Subcutaneous abdominal adipose tissue (tissue), 5 donors: ENCODE measurements at regions not wholly inside any gene's neighbourhood (a gene's known extent, or its start where the extent isn't known, plus 50 kb on each side); places are given as distances from the start of the nearest gene placed in this dataset.

Source experiments
- H3K27ac ChIP-seq: one replicate; pipeline ENCODE4 v1.7.0; 2013; ENCODE audit warnings: low read depth, mild to moderate bottlenecking, inconsistent platforms, low read length, moderate library complexity
- H3K27me3 ChIP-seq, 5 donors: one replicate each; pipeline ENCODE4 v1.7.0; 2013; ENCODE audit warnings: low read length in 5 of 5, inconsistent platforms in 1 of 5; ENCODE audit not compliant: control insufficient read depth in 5 of 5, insufficient read depth in 4 of 5
- H3K36me3 ChIP-seq, 5 donors: one replicate each; pipeline ENCODE4 v1.7.0; 2013; ENCODE audit warnings: low read length in 5 of 5; ENCODE audit not compliant: control insufficient read depth in 5 of 5, insufficient read depth in 5 of 5
- H3K4me1 ChIP-seq, 5 donors: one replicate each; pipeline ENCODE4 v1.7.0; 2013; ENCODE audit warnings: low read length in 5 of 5, mild to moderate bottlenecking in 3 of 5, moderate library complexity in 1 of 5; ENCODE audit not compliant: control insufficient read depth in 5 of 5, insufficient read depth in 5 of 5
- H3K4me3 ChIP-seq, 5 donors: one replicate each; pipeline ENCODE4 v1.7.0; 2013; ENCODE audit warnings: low read length in 5 of 5, low read depth in 1 of 5
- H3K9ac ChIP-seq, 5 donors: one replicate each; pipeline ENCODE4 v1.7.0; 2013; ENCODE audit warnings: low read length in 5 of 5, mild to moderate bottlenecking in 4 of 5, moderate library complexity in 3 of 5
- H3K9me3 ChIP-seq, 5 donors: one replicate each; pipeline ENCODE4 v1.7.0; 2013; ENCODE audit warnings: low read length in 5 of 5; ENCODE audit not compliant: control insufficient read depth in 5 of 5
- donor health status: healthy.
- donor health status: healthy.
- donor health status: healthy.
- donor health status: healthy.
- donor health status: healthy.

DNA sequence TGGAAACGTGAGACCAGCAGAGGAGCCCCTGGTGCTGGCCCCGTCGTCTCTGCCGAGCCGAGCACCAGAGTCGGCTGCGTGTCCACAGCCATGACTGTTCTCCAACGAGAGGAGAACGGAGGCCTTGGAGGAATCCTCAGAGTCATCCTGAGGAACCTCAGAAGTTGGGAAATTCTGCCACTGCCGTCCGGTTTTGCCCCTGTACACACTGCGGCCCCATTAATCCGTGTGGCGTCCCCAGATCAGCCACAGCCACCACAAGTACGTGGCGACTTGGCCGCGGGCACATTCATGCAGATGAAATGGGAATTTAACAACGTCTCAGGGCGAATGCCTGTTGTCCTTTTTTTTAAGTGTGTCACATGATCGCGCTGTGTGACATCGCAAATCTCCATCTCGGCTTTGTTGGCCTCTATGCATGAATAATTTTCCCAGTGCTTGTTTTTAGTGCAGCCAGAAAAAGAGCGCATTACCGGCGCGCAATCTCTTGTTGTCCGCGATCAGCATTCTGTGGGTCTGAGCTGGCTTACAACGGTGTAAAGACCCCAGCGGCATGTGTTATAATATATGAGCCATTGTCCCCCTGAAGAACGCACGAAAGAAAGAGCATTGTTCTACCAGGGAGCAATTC, 323.0 kb upstream of the IRX4 start:
- H3K4me3 ChIP-seq = no peak overlapping the region
- no peaks in the 10 kb centered on the region for H3K4me1 ChIP-seq
- H3K9me3 ChIP-seq = no peaks in the 10 kb centered on the region
- no peaks in the 10 kb centered on the region for H3K36me3 ChIP-seq
- peaks cover 0 to 7% (median 5%) of the 10 kb centered on the region in 5 donors for H3K27me3 ChIP-seq
- no peak overlapping the region for H3K9ac ChIP-seq
- no peak overlapping the region for H3K27ac ChIP-seq

DNA sequence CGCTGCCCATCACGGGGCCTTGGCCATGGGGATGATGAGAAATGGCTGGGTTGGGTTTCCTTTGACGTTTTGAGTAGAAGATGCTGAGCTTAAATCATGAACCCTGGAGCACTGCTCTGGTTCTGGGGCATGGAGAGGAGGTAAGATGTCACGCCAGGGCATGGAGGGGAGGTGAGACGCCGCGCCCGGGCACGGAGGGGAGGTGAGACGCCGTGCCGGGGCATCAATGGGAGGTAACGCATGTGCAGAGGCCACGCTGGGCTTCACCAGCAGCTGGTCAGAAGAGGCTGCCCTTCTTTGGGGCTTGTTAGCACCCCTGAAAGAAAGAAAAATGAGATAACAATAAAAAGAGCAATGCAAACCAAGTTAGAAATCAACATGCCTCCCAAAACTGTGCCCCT, 322.5 kb upstream of the IRX4 start:
- Histone ChIP-seq H3K9me3 (no peaks in the 10 kb centered on the region), H3K4me3 (no peak overlapping the region), H3K36me3 (no peaks in the 10 kb centered on the region), H3K9ac (no peak overlapping the region), H3K4me1 (no peaks in the 10 kb centered on the region), H3K27me3 (peaks cover 0 to 8% (median 6%) of the 10 kb centered on the region in 5 donors), H3K27ac (no peak overlapping the region)

DNA sequence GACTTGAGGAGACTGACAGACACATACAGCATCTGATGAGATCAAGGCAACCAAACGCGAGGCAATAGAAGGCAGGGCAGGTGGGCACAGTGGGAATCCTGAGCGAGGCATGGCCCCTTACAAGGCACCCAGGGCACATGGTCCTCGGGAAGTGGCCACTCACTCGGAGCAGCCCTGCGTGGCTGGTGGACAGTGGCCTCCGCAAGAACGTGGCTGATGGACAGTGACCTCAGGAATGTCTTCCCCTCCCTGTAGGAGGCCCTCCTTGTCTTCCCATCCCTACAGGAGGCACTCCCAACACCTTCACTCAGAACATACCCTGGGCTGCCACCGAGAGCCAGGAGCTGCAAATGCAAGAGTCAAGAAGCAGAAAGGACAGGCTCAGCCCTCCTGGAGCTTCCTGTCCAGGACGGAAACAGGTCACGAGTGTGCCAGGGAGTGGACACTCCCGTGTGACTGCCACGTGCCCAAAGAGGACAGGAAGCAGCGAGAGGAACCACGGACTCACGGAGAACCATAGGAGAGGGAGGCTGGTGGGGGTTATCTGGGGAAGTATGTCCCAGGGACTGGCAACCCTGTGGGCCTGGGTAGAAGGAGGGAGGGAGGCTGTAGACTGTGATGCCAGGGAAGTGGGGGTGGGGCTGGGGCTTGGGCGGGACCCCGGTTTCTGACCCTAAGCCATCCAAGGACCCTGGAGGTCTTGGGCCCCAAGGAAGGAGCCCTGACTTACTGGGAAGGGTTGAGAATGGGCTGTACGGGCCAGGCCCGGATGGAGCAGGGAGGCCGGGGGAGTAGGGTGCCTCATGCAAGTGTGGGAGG, 321.9 kb upstream of the IRX4 start:
- Histone ChIP-seq H3K36me3 (no peaks in the 10 kb centered on the region), H3K4me3 (no peak overlapping the region), H3K4me1 (no peaks in the 10 kb centered on the region), H3K27ac (no peak overlapping the region), H3K27me3 (peaks cover 0 to 12% (median 7%) of the 10 kb centered on the region in 5 donors), H3K9me3 (no peaks in the 10 kb centered on the region), H3K9ac (no peak overlapping the region)

DNA sequence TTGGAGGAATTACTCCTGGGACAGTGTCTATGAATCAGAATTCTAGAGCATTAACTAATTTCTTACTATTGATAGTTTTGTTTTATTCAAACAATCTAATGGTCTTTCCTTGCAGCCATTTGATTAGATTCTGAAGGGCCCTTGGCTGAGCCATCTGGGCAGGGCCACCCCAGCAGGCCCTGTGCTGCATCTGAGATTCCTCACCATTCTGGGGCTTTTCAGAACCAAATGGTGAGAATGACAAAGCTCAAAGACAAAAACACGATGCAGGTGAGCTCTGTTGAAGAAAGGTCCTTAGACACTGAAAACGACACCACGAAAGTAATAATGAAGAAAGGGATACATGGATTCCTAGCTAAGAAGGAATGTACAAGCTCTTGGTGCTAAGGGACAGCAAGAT, 321.0 kb upstream of the IRX4 start:
- H3K9me3 ChIP-seq = no peaks in the 10 kb centered on the region
- no peak overlapping the region for H3K27ac ChIP-seq
- H3K9ac ChIP-seq = no peak overlapping the region
- H3K36me3 ChIP-seq = no peaks in the 10 kb centered on the region
- peaks cover 0 to 12% (median 7%) of the 10 kb centered on the region in 5 donors for H3K27me3 ChIP-seq
- H3K4me1 ChIP-seq = no peaks in the 10 kb centered on the region
- no peak overlapping the region for H3K4me3 ChIP-seq

DNA sequence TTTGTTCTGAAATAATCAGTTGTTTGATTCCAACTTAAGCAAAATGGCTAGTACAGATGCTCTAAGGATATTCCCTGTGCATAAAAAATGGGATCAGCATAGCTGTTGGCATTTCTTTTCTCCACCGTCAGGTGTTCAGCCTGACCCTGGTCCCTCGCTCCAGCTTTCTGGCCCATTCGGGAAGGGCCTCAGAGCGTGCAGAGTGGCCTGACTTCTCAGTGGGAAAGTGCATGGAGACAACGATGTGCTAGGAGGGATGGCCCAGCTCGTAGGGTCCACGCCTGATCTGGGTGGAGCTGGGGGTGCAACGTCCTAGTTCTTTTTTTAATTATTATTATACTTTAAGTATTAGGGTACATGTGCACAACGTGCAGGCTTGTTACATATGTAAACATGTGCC, 319.1 kb upstream of the IRX4 start:
- no peaks in the 10 kb centered on the region for H3K4me1 ChIP-seq
- H3K27me3 ChIP-seq = peaks cover 0 to 6% (median 3%) of the 10 kb centered on the region in 5 donors
- H3K9me3 ChIP-seq = no peaks in the 10 kb centered on the region
- no peaks in the 10 kb centered on the region for H3K36me3 ChIP-seq
- no peak overlapping the region for H3K4me3 ChIP-seq
- no peak overlapping the region for H3K27ac ChIP-seq
- no peak overlapping the region for H3K9ac ChIP-seq

DNA sequence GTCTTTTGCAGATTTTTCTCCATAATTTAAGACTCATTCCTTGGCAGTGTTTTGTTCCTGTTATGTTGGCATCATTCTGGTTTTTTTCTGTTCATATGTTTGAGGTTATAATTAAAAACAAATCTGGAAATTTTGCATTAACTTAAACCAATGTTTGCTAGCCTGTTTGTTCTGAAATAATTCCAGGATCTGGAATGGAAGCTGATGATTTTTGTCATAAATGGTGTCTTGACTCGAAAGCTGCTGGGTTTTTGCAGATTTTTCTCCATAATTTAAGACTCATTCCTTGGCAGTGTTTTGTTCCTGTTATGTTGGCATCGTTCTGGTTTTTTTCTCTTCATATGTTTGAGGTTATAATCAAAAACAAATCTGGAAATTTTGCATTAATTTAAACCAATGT, 318.7 kb upstream of the IRX4 start:
- no peaks in the 10 kb centered on the region for H3K4me1 ChIP-seq
- H3K4me3 ChIP-seq = no peak overlapping the region
- no peaks in the 10 kb centered on the region for H3K36me3 ChIP-seq
- peaks cover 0 to 8% (median 3%) of the 10 kb centered on the region in 5 donors for H3K27me3 ChIP-seq
- peaks cover 0 to under 1% (median 0%) of the 10 kb centered on the region in 5 donors for H3K9me3 ChIP-seq
- H3K27ac ChIP-seq = no peak overlapping the region
- no peak overlapping the region for H3K9ac ChIP-seq

DNA sequence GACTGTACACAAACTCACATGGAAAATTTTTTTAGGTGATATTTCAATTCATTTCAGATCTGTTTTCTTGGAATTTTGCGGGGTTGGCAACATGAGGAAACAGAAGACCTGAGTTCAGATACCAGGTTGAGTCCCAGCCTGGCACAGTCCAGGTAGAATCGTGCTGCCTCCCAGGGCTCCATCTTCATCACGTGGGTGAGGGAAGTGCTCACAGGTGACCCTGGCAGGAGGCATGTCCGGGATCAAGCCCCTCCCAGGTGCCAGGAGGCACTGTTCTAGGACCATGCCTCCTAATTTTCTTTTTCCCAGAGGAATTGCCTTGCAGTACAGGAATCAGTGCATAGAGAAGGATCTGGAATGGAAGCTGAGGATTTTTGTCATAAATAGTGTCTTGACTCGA, 318.3 kb upstream of the IRX4 start:
- no peak overlapping the region for H3K27ac ChIP-seq
- H3K9me3 ChIP-seq = peaks cover 0 to 3% (median 0%) of the 10 kb centered on the region in 5 donors
- H3K36me3 ChIP-seq = no peaks in the 10 kb centered on the region
- no peak overlapping the region for H3K4me3 ChIP-seq
- H3K4me1 ChIP-seq = no peaks in the 10 kb centered on the region
- no peak overlapping the region for H3K9ac ChIP-seq
- H3K27me3 ChIP-seq = peaks cover 0 to 9% (median 3%) of the 10 kb centered on the region in 5 donors

DNA sequence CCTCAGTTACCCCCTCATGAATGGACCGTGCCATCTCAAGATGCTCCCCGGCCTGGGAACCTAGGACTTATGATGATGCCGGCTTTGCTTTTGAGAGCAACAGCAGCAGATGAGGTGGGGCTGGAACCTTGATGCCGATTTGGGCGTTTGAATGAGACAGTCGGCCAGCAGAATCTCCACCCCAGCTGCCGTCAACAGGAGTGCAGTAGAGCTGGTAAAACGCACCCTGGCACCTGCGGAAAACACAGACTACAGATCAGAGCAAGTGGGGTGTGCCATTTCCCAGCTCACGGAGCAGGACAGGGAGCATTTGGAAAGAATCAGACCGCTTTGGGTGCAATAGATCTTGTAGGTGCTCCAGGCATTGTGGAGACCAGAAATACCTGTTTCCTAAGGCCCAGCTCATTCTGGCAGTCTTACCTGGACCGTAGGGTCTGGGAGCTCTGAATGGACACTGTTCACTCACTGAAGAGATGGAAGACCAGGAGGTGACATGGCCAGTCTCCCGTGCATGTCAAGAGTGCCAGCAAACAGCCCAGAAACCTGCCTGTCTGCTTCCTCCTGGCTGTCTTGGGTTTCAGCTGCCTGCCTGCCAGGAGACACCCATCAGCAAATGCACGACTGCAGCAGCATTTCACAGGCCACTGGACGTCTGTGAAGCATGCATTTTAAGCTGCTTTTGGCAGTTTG, 317.7 kb upstream of the IRX4 start:
- Histone ChIP-seq H3K36me3 (no peaks in the 10 kb centered on the region), H3K9me3 (peaks cover 2 to 9% (median 4%) of the 10 kb centered on the region in 5 donors), H3K9ac (no peak overlapping the region), H3K4me1 (no peaks in the 10 kb centered on the region), H3K27me3 (peaks cover 0 to 9% (median 3%) of the 10 kb centered on the region in 5 donors), H3K4me3 (no peak overlapping the region), H3K27ac (no peak overlapping the region)

DNA sequence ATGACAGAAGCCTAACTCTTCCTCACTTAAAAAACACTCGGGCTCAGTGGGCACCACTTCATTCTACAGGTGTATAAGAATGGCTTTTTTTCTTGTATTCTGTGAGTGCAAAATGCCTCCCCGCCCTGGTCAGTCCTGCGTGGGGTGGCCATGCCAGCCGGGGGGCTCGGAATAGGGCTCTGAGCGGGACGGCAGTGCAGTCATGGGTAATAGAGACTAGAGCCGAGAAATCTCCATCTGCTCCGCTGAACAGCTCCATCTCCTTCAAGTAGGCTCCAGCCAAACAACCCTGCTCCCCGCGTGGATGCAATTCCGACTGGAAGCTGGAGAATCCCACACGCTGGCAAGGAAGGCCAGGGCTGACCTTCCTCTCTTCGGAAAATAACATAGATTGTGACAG, 317.0 kb upstream of the IRX4 start:
- Histone ChIP-seq H3K27me3 (peaks cover 0 to 9% (median 3%) of the 10 kb centered on the region in 5 donors), H3K9ac (no peak overlapping the region), H3K4me3 (no peak overlapping the region), H3K27ac (no peak overlapping the region), H3K4me1 (no peaks in the 10 kb centered on the region), H3K36me3 (no peaks in the 10 kb centered on the region), H3K9me3 (peaks cover 8 to 15% (median 11%) of the 10 kb centered on the region in 5 donors)
